ENCODE measurements at regions not wholly inside any gene's neighbourhood (a gene's known extent, or its start where the extent isn't known, plus 50 kb on each side); places are given as distances from the start of the nearest gene placed in this dataset.
"Not testable (repeated sequence)": the region's sequence is repeated elsewhere in the genome, so short reads cannot be mapped to it uniquely, and the experiment has no call there.

- no peak for DNase-seq (ENCODE audit: low read depth in 3 of 3)
These were observed 115.2 kb upstream of the PLCL2 start for GRCh38 chr3:16769525-16769924.

DNA sequence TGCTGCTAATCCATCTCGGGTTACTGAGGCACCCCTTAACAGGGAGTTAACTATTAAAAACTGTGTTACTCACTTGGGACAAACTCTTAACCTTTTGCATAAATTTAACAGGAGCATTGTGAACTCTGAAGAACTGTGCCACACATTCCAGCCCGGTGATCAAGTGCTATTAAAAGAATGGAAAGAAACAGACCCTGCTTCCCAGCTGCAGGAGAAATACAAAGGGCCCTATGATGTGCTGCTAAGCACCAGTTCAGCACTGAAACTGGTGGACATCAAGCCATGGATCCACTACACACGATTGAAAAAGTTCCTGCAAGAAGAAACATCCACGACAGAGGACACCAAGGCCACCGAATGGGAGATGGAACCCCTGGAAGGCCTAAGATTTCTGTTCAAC is 114.7 kb upstream of the PLCL2 start:
- DNase-seq (ENCODE audit: low read depth in 3 of 3): no peak

DNA sequence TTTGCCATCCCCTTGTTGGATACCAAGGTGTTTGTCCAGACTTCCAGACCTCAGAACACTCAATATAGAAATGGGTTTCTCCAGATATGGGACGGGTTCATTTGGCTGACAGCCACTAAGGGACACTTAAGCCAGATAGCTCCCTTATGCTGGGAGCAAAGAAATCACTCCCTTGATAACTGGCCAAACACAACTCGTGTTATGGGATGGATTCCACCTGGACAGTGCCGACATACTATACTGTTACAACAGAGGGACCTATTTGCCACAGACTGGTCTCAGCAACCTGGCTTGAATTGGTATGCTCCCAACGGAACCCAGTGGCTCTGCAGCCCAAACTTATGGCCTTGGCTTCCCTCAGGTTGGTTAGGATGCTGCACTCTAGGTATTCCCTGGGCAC is 114.0 kb upstream of the PLCL2 start:
- no peak for DNase-seq (ENCODE audit: low read depth in 3 of 3)

GRCh38 chr3:16773594-16773993 is 111.2 kb upstream of the PLCL2 start:
- not testable (repeated sequence) for DNase-seq (ENCODE audit: low read depth in 3 of 3)

DNA sequence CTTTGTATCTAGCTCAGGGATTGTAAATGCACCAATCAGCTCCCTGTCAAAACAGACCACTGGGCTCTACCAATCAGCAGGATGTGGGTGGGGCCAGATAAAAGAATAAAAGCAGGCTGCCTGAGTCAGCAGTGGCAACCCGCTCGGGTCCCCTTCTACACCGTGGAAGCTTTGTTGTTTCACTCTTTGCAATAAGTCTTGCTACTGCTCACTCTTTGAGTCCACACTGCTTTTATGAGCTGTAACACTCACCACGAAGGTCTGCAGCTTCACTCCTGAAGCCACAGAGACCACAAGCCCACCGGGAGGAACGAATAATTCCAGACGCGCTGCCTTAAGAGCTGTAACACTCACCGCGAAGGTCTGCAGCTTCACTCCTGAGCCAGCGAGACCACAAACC is 110.2 kb upstream of the PLCL2 start:
- DNase-seq (ENCODE audit: low read depth in 3 of 3): not testable (repeated sequence)

GRCh38 chr3:16784973-16785372 is 99.8 kb upstream of the PLCL2 start:
- DNase-seq (ENCODE audit: low read depth in 3 of 3): no peak

GRCh38 chr3:16785465-16785864 is 99.3 kb upstream of the PLCL2 start:
- DNase-seq (ENCODE audit: low read depth in 3 of 3): no peak

GRCh38 chr3:16788440-16789056 is 96.2 kb upstream of the PLCL2 start:
- DNase-seq (ENCODE audit: low read depth in 3 of 3): no peak

DNA sequence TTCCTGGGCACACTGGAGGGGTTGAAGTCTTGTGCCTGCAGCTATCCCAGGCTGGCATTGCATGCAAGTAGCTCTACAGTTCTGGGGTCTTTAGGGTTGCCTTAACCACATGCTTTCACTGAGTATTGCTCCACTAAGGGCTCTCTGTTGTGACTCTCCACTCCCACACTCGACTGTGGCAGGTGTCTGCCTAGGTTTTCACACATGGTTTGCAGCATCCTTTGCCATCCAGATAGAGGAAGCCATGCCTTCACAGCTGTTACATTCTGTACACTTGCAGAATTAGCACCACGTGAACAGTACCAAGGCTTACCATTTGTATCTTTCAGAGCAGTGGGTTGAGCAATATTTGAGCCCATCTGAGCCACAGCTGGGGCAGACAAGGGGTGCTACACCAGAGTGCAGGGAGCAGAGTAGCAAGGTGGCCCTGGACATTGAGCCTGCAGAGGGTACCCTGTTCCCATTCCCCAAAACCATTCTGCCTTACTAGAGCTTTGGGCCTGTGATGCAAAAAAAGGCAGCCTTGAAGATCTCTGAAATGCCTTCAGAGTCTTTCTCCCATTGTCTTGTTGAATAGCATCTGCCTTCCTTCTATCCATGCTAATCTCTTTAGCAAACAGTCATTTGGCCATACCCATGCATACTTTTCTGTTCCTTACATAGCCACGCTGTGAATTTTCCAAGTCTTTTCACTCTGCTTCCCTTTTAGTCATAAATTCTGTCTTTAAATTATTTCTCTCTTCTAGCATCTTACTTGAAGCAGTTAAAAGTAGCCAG is 95.2 kb upstream of the PLCL2 start:
- no peak for DNase-seq (ENCODE audit: low read depth in 3 of 3)

DNA sequence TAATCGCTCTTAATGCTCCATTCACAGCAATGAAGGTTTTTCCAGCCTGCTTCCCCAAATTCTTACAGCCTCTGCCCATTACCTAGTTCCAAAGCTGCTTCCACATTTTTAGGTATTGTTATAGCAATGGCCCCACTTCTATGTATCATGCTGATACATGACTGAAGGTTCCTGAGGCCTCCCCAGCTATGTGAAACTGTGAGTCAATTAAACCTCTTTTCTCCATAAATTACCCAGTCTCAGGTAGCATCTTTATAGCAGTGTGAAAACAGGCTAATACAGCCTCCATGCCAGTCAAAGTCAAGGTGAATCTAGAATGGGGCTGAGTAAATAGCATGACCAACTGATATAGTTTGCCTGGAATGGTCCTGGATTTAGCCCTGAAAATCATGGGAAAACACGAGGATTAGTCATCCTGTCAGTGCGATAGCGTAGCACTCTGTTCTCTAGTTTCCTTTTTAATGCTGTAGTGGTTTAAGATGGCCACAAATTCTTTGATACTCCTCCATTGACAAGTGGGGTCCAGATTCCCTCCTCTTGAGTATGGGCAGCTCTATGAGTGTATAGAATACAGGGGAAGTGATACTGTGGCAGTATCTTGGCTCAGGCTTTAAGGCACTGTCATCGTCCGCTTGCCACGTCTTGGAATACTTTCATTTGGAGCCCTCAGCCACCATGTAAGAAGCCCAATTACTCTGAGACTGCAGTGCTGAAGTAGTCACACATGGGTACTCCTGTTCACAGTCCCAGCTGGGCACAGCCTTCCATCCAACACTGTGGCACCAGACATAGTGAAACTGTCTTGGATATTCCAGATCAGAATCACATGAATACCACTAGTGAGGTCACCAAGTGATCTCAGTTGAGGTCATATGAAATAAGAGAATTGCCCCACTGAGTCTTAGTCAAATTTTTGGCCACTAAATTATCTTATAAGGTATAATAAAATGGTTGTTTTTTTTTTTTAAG is 94.0 kb upstream of the PLCL2 start:
- no peak for DNase-seq (ENCODE audit: low read depth in 3 of 3)

DNA sequence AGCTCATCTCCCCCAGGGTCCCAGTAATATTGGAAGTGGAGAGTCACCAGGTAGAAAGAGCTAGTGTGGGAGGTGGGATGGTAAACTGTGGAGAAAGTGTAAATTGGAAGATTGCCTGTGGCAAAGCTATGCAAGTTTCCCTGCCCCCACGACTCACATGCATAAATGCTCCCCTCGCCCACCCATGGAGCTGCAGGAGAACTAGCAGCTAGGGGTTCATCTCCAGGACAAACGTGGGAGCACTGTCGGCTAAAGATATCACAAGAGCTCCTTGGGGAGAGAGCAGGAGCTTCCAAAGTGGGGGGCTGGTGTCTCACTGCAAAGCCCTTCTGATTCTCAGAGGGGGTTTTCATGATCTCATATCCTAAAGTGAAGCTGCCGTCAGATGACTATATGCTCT is 91.4 kb upstream of the PLCL2 start:
- no peak for DNase-seq (ENCODE audit: low read depth in 3 of 3)

DNA sequence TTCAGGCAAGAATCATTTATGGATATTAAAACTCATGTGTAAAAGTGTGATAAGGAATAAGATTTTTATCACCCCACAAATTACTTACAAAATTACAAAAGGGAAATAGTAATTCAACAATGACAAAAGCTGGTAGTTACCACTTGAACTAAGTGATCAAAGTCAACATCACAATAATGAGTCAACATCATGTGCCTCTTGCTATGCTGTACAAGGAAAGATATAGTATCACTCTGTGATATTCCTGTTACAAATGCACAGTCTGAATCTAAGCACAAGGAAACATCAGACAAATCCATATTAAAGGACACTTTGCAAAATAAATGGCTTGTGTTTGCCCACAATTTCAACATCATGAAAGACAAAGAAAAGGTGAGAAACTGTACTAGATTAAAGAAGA is 90.5 kb upstream of the PLCL2 start:
- DNase-seq (ENCODE audit: low read depth in 3 of 3): no peak

DNA sequence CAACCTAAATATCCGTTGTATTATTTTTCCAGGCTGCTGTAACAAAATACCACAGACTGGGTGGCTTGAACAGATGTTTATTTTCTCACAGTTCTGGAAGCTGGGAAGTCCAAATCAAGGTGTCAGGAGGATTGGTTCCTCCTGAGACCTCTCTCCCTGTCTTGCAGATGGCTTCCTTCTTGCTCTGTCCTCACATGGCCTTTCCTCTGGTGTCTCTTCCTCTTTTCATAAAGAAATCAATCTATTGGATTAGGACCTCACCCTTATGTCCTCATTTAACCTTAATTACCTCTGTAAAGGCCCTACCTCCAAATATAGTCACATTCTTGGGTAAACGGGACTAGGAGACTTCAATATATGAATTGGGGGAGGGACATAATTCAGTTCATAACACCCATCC is 89.2 kb upstream of the PLCL2 start:
- no peak for DNase-seq (ENCODE audit: low read depth in 3 of 3)

GRCh38 chr3:16797831-16798230 is 86.9 kb upstream of the PLCL2 start:
- no peak for DNase-seq (ENCODE audit: low read depth in 3 of 3)

DNA sequence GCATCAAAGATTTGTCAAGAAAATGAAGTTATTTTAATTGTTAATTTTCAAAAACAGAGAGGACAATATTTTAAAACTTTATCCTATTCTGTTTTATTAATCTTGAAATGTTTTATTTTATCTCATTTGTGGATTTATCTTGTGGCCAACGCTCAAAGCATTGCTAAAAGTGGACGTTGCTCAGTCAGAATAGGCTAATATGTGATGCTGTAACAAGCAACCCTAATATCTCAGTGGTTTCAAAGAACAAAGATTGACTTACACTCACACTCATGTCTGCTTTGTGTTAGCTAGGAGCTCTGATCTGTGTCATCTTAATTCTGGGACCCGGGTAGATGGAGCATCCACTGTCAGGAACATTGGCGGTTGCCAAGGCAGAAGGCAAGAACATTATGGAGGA is 86.0 kb upstream of the PLCL2 start:
- DNase-seq (ENCODE audit: low read depth in 3 of 3): no peak

- DNase-seq (ENCODE audit: low read depth in 3 of 3): no peak
These were observed 84.4 kb upstream of the PLCL2 start for GRCh38 chr3:16800361-16800760.

GRCh38 chr3:16801223-16801622 is 83.5 kb upstream of the PLCL2 start:
- DNase-seq (ENCODE audit: low read depth in 3 of 3): no peak

DNA sequence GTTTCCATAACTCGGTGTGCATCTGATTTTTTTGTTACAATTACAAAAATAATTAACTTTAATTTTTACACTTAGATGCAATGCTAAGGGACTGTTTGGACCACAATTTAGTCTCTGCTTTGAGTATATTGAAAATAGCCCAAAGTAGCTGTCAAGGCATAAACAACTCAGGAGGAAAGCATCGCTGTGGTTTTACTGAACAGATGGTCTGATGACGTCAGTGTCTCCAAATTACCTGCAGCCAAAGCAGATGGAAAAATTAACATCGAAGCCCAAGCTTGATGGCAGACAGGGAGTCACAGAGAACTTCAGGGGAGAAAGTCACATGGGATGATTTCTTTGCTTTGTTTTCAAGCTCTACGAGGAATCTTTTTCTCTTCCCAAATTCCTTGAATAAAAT is 83.1 kb upstream of the PLCL2 start:
- DNase-seq (ENCODE audit: low read depth in 3 of 3): no peak

DNA sequence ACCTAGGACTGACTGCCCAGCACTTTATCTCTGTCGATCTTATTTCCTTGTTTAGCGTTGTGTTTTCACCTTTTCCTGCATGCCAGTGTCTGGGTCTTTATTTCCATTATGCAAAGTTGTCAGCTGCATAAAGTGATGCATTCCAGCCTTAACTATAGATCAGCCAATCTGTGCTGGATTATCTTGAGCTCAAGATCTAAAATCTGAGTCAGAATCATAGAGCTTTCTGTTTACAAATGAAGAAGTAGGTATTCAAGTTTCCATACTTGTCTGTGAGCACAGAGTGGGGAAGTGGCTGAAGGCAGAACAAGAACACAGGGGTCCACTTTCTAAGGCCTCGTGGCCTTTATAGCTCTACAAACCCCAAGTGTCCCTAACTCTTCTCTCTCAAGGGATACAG is 82.4 kb upstream of the PLCL2 start:
- DNase-seq (ENCODE audit: low read depth in 3 of 3): no peak

GRCh38 chr3:16803019-16803418 is 81.7 kb upstream of the PLCL2 start:
- DNase-seq (ENCODE audit: low read depth in 3 of 3): no peak

DNA sequence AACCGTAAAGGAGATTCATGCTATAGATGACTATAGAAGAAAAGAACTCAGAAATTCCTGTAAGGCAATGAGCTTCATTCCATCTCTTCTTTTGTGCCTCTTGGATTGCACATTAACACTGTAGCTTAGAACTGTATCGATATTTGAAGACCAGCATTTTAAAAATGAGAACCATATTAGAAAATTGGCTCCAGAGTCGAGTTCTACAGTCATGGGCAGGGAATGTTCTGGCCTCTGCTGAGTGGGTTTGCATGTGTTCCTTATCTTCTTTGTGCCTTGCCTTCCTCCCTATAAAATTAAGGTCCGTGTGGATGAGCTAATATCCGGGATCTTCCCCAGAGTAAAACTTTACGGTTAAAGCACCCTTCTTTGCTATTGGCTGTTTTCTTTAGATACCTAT is 77.4 kb upstream of the PLCL2 start:
- DNase-seq (ENCODE audit: low read depth in 3 of 3): no peak

DNA sequence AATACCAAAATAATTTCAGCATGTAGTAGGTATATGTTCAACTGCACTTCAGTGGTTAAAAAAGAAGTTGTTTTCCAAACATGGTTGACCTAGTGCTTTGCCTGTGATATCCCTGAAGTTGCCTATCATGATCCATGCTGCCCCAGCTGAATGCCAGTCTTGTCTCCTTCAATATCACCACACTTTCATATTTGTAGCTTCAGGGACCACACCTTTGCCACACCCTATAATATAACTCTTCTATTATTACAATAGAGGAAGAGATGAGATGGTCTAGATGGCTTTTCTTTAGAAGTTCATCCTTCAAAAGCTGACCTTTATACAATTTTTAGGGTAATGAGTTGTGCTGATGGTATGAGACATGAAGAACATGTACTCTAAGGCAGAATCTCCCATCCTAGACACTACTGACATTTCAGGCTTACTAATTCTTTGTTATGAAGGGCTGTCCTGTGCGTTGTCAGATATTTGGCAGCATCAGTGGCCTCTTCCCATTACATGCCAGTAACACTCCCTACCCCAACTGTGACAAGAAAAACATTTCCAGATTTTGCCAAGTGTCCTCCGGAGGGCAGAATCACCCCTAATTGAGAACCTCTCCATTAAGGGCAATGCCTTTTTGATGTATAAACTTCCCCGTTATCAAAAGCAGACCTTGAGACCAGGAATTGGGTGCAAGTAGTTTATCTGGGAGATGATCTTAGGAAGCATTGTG is 76.2 kb upstream of the PLCL2 start:
- no peak for DNase-seq (ENCODE audit: low read depth in 3 of 3)
